ENCODE measurements at regions not wholly inside any gene's neighbourhood (a gene's known extent, or its start where the extent isn't known, plus 50 kb on each side); places are given as distances from the start of the nearest gene placed in this dataset.

- no peak for TF ChIP-seq EZH2 (IDR thresholded peaks at IDR 0.05; ENCODE audit: borderline replicate concordance, insufficient read depth, low read depth, low read length, poor library complexity, severe bottlenecking)
- TF ChIP-seq CTCF (IDR thresholded peaks at IDR 0.05) = no peak
These were observed 109.7 kb downstream of the CRLF2 start for GRCh38 chrX:1102786-1103185.
